Activated CD8-positive, alpha-beta memory T cell treated with anti-CD3 and anti-CD28 coated beads, Interleukin-2, amount 50 U/mL, for 24 hours (primary cell): ENCODE measurements at regions not wholly inside any gene's neighbourhood (a gene's known extent, or its start where the extent isn't known, plus 50 kb on each side); places are given as distances from the start of the nearest gene placed in this dataset.

Source experiments
- DNase-seq: peaks from one replicate; pipeline ENCODE4 v3.0.0-alpha.2; 2020; ENCODE audit errors: extremely low read depth

- DNase-seq = no peak
Observed at GRCh38 chr11:119547511-119547910, 124.5 kb upstream of the THY1 start.

GRCh38 chr11:119545978-119546915 lies 123.3 kb upstream of the THY1 start:
- no peak for DNase-seq

GRCh38 chr11:119540370-119541125 lies 117.6 kb upstream of the THY1 start:
- DNase-seq = no peak

GRCh38 chr11:119539583-119539982 lies 116.6 kb upstream of the THY1 start:
- DNase-seq = no peak

GRCh38 chr11:119538753-119539152 lies 115.8 kb upstream of the THY1 start:
- no peak for DNase-seq

- no peak for DNase-seq
Observed at GRCh38 chr11:119537306-119538253, 114.6 kb upstream of the THY1 start.

GRCh38 chr11:119536801-119537200 lies 113.8 kb upstream of the THY1 start:
- DNase-seq = no peak

- DNase-seq = no peak
Observed at GRCh38 chr11:119533921-119534736, 111.2 kb upstream of the THY1 start.

- no peak for DNase-seq
Observed at GRCh38 chr11:119533462-119533861, 110.5 kb upstream of the THY1 start.

- DNase-seq = no peak
Observed at GRCh38 chr11:119532551-119532950, 109.6 kb upstream of the THY1 start.

- DNase-seq = no peak
Observed at GRCh38 chr11:119531623-119532022, 108.7 kb upstream of the THY1 start.

- no peak for DNase-seq
Observed at GRCh38 chr11:119531056-119531455, 108.1 kb upstream of the THY1 start.

GRCh38 chr11:119530509-119530908 lies 107.5 kb upstream of the THY1 start:
- no peak for DNase-seq

- no peak for DNase-seq
Observed at GRCh38 chr11:119529936-119530335, 107.0 kb upstream of the THY1 start.

- DNase-seq = no peak
Observed at GRCh38 chr11:119529063-119529845, 106.3 kb upstream of the THY1 start.

- DNase-seq = no peak
Observed at GRCh38 chr11:119525867-119526196, 102.9 kb upstream of the THY1 start.

- DNase-seq = no peak
Observed at GRCh38 chr11:119525180-119525866, 102.4 kb upstream of the THY1 start.

- no peak for DNase-seq
Observed at GRCh38 chr11:119523539-119524157, 100.7 kb upstream of the THY1 start.

GRCh38 chr11:119522609-119523008 lies 99.6 kb upstream of the THY1 start:
- DNase-seq = no peak
